Glutamatergic neuron (in vitro differentiated cells): ENCODE measurements at regions not wholly inside any gene's neighbourhood (a gene's known extent, or its start where the extent isn't known, plus 50 kb on each side); places are given as distances from the start of the nearest gene placed in this dataset.

Experiments used
- DNase-seq: peaks from one replicate; pipeline ENCODE4 v3.0.0; 2022
- H3K27ac Mint-ChIP-seq: one replicate; pipeline ENCODE4 v1.8.0; 2020; ENCODE audit warnings: mild to moderate bottlenecking, mixed read lengths, inconsistent platforms; ENCODE audit not compliant: unreplicated experiment
- H3K27me3 Mint-ChIP-seq: one replicate; pipeline ENCODE4 v1.8.0; 2020; ENCODE audit warnings: mild to moderate bottlenecking, moderate library complexity, mixed read lengths, inconsistent platforms; ENCODE audit not compliant: unreplicated experiment
- H3K36me3 Mint-ChIP-seq: one replicate; pipeline ENCODE4 v1.8.0; 2020; ENCODE audit warnings: mild to moderate bottlenecking, mixed read lengths, inconsistent platforms; ENCODE audit not compliant: unreplicated experiment
- H3K4me1 Mint-ChIP-seq: one replicate; pipeline ENCODE4 v1.8.0; 2020; ENCODE audit warnings: mild to moderate bottlenecking, low read depth, mixed read lengths, inconsistent platforms; ENCODE audit not compliant: unreplicated experiment
- H3K4me3 Mint-ChIP-seq: one replicate; pipeline ENCODE4 v1.8.0; 2020; ENCODE audit warnings: mild to moderate bottlenecking, mixed read lengths, inconsistent platforms; ENCODE audit not compliant: unreplicated experiment
- H3K9me3 Mint-ChIP-seq: one replicate; pipeline ENCODE4 v1.8.0; 2020; ENCODE audit warnings: mild to moderate bottlenecking, moderate library complexity, mixed read lengths, inconsistent platforms; ENCODE audit not compliant: unreplicated experiment
- TF ChIP-seq, protein P1 (sequence below): fragments of 200-600 bp; sonication (generic); IDR thresholded peaks from one replicate; pipeline ENCODE4 v1.5.0; 2021; ENCODE audit not compliant: partially characterized antibody, unreplicated experiment

- Mint-ChIP-seq H3K27ac (no peak overlapping the region), H3K4me3 (no peak overlapping the region), H3K27me3 (peaks cover 2% of the 10 kb centered on the region), H3K36me3 (no peaks in the 10 kb centered on the region), H3K4me1 (peaks cover 3% of the 10 kb centered on the region), H3K9me3 (peaks cover 3% of the 10 kb centered on the region)
- DNase-seq = no peak
- TF ChIP-seq, protein P1, sequence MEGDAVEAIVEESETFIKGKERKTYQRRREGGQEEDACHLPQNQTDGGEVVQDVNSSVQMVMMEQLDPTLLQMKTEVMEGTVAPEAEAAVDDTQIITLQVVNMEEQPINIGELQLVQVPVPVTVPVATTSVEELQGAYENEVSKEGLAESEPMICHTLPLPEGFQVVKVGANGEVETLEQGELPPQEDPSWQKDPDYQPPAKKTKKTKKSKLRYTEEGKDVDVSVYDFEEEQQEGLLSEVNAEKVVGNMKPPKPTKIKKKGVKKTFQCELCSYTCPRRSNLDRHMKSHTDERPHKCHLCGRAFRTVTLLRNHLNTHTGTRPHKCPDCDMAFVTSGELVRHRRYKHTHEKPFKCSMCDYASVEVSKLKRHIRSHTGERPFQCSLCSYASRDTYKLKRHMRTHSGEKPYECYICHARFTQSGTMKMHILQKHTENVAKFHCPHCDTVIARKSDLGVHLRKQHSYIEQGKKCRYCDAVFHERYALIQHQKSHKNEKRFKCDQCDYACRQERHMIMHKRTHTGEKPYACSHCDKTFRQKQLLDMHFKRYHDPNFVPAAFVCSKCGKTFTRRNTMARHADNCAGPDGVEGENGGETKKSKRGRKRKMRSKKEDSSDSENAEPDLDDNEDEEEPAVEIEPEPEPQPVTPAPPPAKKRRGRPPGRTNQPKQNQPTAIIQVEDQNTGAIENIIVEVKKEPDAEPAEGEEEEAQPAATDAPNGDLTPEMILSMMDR = no peak
Measured at GRCh38 chr14:83864106-83864505, 1665.8 kb upstream of the FLRT2 start.

GRCh38 chr14:83867566-83868225 lies 1662.2 kb upstream of the FLRT2 start:
- Mint-ChIP-seq H3K4me3 (no peak overlapping the region), H3K9me3 (peaks cover 1% of the 10 kb centered on the region), H3K27ac (no peak overlapping the region), H3K4me1 (peaks cover 3% of the 10 kb centered on the region), H3K36me3 (no peaks in the 10 kb centered on the region), H3K27me3 (peaks cover 1% of the 10 kb centered on the region)
- TF ChIP-seq, protein P1 = no peak
- DNase-seq = no peak

DNA sequence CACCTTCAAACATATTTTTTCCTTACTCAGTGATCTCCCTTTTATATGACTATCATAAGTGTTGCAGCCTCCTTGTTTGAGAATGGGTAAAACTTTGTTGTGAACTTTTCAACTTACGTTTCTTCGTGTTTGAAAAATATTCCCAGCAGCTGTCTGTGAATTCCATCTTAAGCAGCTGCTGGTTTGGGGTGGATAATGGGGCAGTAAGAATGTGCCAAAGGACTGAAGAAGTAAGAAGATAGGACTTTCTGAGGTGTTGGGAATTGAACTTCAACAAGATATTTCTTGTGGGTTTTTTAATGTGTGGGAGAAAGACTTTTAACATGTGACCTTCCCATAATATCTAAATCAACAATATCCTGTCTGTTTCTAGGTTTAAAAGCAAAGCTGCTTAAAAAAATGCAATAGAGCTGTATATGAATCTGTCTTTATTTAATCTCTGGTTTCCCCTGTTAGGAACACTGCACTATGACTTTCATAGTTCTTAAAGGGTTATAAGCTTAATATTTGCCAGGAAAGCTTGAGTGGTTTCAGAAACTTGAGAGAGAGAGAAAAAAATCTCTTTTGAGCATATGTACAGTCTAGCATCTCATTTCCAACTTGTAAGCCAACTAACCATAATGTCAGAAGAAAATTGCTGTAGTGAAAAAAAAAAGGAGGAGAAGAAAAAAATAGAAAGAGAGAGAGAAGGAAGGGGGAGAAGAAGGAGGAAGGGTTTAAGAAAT lies 1659.2 kb upstream of the FLRT2 start:
- H3K9me3 Mint-ChIP-seq = no peaks in the 10 kb centered on the region
- no peak for DNase-seq
- H3K27ac Mint-ChIP-seq = no peak overlapping the region
- TF ChIP-seq, protein P1 = no peak
- H3K36me3 Mint-ChIP-seq = no peaks in the 10 kb centered on the region
- no peaks in the 10 kb centered on the region for H3K27me3 Mint-ChIP-seq
- H3K4me1 Mint-ChIP-seq = no peaks in the 10 kb centered on the region
- no peak overlapping the region for H3K4me3 Mint-ChIP-seq

- Mint-ChIP-seq H3K9me3 (peaks cover 5% of the 10 kb centered on the region), H3K27ac (no peak overlapping the region), H3K27me3 (peaks cover 3% of the 10 kb centered on the region), H3K4me3 (no peak overlapping the region), H3K4me1 (peaks cover 12% of the 10 kb centered on the region), H3K36me3 (no peaks in the 10 kb centered on the region)
- TF ChIP-seq, protein P1 = no peak
- no peak for DNase-seq
Measured at GRCh38 chr14:83873669-83874068, 1656.3 kb upstream of the FLRT2 start.

- peaks cover 4% of the 10 kb centered on the region for H3K36me3 Mint-ChIP-seq
- H3K9me3 Mint-ChIP-seq = peaks cover 7% of the 10 kb centered on the region
- no peak overlapping the region for H3K27ac Mint-ChIP-seq
- H3K27me3 Mint-ChIP-seq = peaks cover 3% of the 10 kb centered on the region
- peaks cover 12% of the 10 kb centered on the region for H3K4me1 Mint-ChIP-seq
- H3K4me3 Mint-ChIP-seq = no peak overlapping the region
- DNase-seq = no peak
- TF ChIP-seq, protein P1 = no peak
Measured at GRCh38 chr14:83874662-83875061, 1655.3 kb upstream of the FLRT2 start.
